Ovary (tissue), 7 donors: ENCODE measurements at regions not wholly inside any gene's neighbourhood (a gene's known extent, or its start where the extent isn't known, plus 50 kb on each side); places are given as distances from the start of the nearest gene placed in this dataset.
"Not testable (repeated sequence)": the region's sequence is repeated elsewhere in the genome, so short reads cannot be mapped to it uniquely, and the experiment has no call there.

Experiments
- DNase-seq, 5 donors: peaks; one replicate each; pipeline ENCODE4 v3.0.0-alpha.2; 2019 to 2020
- H3K27ac ChIP-seq, 2 donors: fragments of 200-600 bp; one replicate each; pipeline versions ENCODE4 v1.5.1 to v1.8.0; 2019 to 2022
- H3K27me3 ChIP-seq: fragments of 200-600 bp; one replicate; pipeline ENCODE4 v1.8.0; 2022
- H3K36me3 ChIP-seq: fragments of 200-600 bp; sonication (generic); one replicate; pipeline ENCODE4 v1.5.1; 2019
- H3K4me1 ChIP-seq: one replicate; pipeline ENCODE4 v1.8.1; 2013; ENCODE audit warnings: mild to moderate bottlenecking, moderate library complexity; ENCODE audit not compliant: insufficient read depth
- H3K4me3 ChIP-seq: fragments of 200-600 bp; sonication (generic); one replicate; pipeline ENCODE4 v1.5.1; 2017
- H3K9me3 ChIP-seq, 2 donors: fragments of 200-600 bp in 1 of 2; sonication (generic) in 1 of 2; one replicate each; pipeline versions ENCODE4 v1.5.1 to v1.8.1; 2013 to 2019; ENCODE audit warnings: mild to moderate bottlenecking in 1 of 2, moderate library complexity in 1 of 2
- POLR2A ChIP-seq: fragments of 450-650 bp; IDR thresholded peaks from one replicate; pipeline ENCODE4 v1.6.1; 2017; ENCODE audit warnings: antibody characterized with exemption, mild to moderate bottlenecking, moderate library complexity
- WGBS, 3 donors: extraction: QIAGEN DNeasy Blood & Tissue Kit in 1 of 3; methylation state at CpG; one replicate each; pipeline versions ENCODE4 v1.1.5 to v1.1.7; 2013 to 2017; 5-methylcytosine and 5-hydroxymethylcytosine counted together
- intact Hi-C, 4 donors: fragments of 100-400 bp; cut with DNase I; formaldehyde crosslinking; loops; one replicate each; pipeline versions ENCODE4 v1.11.0 to v1.15.1; 2022 to 2023
- donor health status: DM: no; HTN: no; CAD: no; lungs with moderate emphysema.
- donor health status: DM: no; HTN: no; CAD: no.
- donor health status: Bipolar disorder and iron deficiency.
- donor health status: DM: no; HTN: no; CAD: no.
- donor health status: DM: yes; HTN: yes; CAD: no.

DNA sequence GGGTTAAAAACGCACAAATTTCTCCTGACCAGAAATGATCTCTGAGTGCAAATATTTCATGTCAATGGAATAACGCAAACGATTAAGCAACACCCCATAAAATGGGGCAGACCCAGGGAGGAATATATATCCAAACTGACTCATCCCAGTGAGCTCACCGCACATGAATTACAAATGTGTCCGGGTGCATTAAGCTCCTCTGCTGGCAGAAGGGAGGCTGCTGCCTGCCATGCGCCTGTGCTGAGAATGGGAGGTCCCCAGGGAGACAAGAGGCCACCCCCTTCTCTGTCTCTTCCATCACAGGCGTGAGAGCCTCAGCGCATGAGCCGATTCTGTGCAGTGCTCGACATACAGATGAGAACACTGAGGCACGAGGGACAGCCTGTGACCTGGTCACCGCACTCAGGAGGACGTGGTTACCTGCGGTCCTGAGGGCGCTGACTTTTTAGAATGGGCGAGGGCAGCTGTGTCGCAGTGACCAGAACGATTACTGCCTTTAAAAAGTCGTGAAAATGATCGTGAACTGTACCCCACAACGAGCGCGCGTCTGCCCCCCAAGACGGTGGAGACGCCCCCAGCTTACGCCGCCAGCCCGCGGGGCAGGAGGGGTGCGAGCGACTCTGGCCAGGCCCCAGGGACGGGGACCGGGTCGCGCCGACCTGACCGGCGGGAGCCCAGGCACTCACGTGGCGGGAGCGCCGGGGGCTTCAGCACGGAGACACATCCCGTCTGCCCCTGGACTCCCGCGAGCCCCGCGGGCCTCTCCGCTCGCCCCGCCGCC lies 188.5 kb downstream of the ADRA2C start:
- H3K9me3 ChIP-seq, H3K36me3 ChIP-seq, intact Hi-C loops, H3K27me3 ChIP-seq, H3K4me1 ChIP-seq: not testable (repeated sequence)
- peak; percentile 41 for TF ChIP-seq POLR2A
- 0 to 1% (median 1%) methylated on average over 42 to 53 of the region's 53 CpGs for WGBS, 3 donors
- Histone ChIP-seq H3K4me3 (peak overlapping the region; percentile 79), H3K27ac (peak overlapping the region; percentile 87 to 94)
- peak; percentile 51 to 72 (median 67) for DNase-seq

GRCh38 chr4:3955321-3956164 lies 189.4 kb downstream of the ADRA2C start:
- 1% methylated on average over 31 to 60 of the region's 60 CpGs for WGBS, 3 donors
- intact Hi-C loops, H3K36me3 ChIP-seq, H3K27me3 ChIP-seq, H3K9me3 ChIP-seq, H3K4me1 ChIP-seq: not testable (repeated sequence)
- peak; percentile 98 to 99 (median 98) for DNase-seq
- Histone ChIP-seq H3K27ac (peak overlapping the region; percentile 87 to 94), H3K4me3 (peak overlapping the region; percentile 79)
- peak; percentile 27 for TF ChIP-seq POLR2A

DNA sequence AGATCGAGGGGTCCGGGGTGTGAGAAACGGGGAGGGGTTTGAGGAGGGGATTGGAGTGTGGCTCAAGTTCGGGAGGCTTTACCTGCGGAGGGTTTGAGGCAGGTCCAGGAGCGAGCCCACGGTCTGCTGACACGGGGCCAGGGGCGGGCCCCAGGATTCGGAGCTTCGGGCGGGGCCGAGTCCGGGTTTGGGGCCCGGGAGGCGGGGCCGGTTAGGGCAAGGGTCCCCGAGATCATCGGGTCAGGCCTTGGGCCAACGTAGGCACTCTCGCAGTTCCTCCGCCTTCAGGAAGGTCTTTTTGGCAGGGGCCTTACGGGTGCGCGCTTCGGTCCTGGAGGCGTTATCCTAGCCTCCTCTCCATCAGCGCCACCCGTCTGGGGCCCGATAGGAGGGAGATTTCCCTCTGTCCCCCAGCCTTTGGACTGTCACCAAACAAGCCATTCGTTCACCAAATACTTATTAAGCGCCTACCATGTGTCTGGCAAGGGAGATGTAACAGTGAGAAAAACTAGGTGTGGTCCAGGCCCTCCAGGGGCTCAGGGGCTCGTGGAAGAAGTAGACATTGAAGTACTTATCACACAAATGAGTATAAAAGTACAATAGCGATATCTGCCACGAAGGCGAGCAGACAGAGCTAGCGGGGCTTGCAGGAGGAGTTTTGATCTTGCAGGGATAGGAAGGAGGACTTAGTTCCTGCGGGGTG lies 190.1 kb downstream of the ADRA2C start:
- H3K9me3 ChIP-seq, DNase-seq, H3K36me3 ChIP-seq, H3K4me1 ChIP-seq, H3K27me3 ChIP-seq, intact Hi-C loops: not testable (repeated sequence)
- Histone ChIP-seq H3K4me3 (peak overlapping the region; percentile 79), H3K27ac (peak overlapping the region; percentile 22 to 94)
- WGBS, 3 donors, result 4 to 6% (median 5%) methylated on average over 33 to 38 of the region's 38 CpGs

- H3K9me3 ChIP-seq, H3K4me3 ChIP-seq, DNase-seq, H3K4me1 ChIP-seq, H3K36me3 ChIP-seq, H3K27ac ChIP-seq, H3K27me3 ChIP-seq, intact Hi-C loops: not testable (repeated sequence)
- WGBS, 3 donors, result 38 to 53% (median 52%) methylated on average over 9 to 10 of the region's 10 CpGs
Measured at GRCh38 chr4:3961091-3961672, 195.0 kb downstream of the ADRA2C start.

DNA sequence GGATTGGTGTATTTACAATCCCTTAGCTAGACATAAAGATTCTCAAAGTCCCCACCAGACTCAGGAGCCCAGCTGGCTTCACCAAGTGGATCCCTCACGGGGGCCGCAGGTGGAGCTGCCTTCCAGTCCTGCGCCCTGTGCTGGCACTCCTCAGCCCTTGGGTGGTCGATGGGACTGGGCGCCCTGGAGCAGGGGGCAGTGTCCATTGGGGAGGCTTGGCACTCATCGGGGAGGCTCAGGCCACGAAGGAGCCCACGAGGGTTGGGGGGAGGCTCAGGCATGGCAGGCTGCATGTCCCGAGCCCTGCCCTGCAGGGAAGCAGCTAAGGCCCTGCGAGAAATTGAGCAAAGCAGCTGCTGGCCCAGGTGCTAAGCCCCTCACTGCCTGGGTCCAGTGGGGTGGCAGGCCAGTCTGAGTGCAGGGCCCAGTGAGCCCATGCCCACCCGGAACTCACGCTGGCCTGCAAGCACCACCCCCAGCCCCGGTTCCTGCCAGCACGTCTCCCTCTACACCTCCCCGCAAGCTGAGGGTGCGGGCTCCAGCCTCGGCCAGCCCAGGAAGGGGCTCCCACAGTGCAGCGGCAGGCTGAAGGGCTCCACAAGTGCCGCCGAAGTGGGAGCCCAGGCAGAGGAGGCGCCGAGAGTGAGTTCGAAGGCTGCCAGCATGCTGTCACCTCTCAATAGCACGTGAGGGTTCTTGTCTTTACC lies 198.5 kb downstream of the ADRA2C start:
- H3K27me3 ChIP-seq, H3K36me3 ChIP-seq, intact Hi-C loops, H3K27ac ChIP-seq, DNase-seq, H3K9me3 ChIP-seq, H3K4me3 ChIP-seq, H3K4me1 ChIP-seq: not testable (repeated sequence)
- WGBS, 3 donors, result 85 to 89% (median 87%) methylated on average over 24 of the region's 24 CpGs

DNA sequence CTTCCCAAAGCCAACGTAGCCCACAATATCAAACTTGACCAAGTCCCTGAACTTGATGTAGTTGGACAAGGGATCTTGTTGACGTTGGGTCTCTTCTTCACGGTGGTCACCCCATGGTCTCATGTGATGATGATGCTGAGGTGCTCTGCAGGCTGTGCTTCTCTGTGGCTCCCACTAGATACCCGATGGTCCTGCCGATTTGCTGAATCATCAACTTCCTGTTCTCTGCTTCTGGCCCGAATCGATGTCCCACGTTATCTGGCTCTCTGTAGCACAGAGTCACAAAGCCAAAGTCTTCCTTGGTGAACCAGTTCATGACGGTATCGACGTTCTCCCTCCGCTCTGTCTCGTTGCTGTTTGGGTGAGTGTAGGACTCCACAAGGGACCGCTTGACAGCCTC lies 201.0 kb downstream of the ADRA2C start:
- H3K36me3 ChIP-seq, DNase-seq, H3K9me3 ChIP-seq, intact Hi-C loops, H3K27ac ChIP-seq, H3K4me1 ChIP-seq, H3K27me3 ChIP-seq, H3K4me3 ChIP-seq: not testable (repeated sequence)
- WGBS, 3 donors, result 89 to 91% (median 89%) methylated on average over 14 of the region's 14 CpGs

GRCh38 chr4:3972626-3973025 lies 206.4 kb downstream of the ADRA2C start:
- DNase-seq, H3K4me1 ChIP-seq, H3K27ac ChIP-seq, H3K36me3 ChIP-seq, H3K4me3 ChIP-seq, H3K27me3 ChIP-seq, intact Hi-C loops, H3K9me3 ChIP-seq: not testable (repeated sequence)
- 28 to 56% (median 44%) methylated on average over 2 of the region's 2 CpGs for WGBS, 3 donors

DNA sequence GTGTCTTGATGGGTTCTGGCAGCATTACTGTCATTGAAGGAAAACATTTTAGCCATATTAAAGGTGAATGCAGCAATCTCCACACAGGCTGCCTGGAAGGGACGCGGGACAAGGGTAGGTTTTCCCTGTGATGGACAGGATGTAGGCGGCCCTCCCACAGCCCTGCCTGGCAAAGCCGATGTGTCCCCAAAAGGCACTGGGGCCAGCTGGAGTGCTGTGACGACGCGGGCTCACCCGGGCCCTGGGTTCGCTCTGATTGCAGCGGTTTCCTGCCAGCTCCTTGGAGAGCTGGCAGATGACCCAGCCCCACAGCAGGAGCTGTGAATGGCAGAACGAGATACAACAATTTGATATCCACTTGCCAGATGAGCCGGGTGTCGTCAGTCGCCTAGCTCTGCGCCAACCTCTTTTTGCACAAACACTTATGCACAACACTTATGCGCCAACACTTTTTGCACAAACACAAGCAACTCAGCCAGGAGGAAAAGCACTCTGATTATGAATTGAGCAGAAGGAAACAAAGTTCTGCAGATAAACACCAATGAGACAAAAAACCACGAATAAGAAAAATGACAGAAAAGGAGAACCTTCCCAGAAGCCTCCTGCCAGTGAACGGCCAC lies 207.5 kb downstream of the ADRA2C start:
- intact Hi-C loops, H3K4me1 ChIP-seq, H3K9me3 ChIP-seq, H3K4me3 ChIP-seq, DNase-seq, H3K27ac ChIP-seq, H3K36me3 ChIP-seq, H3K27me3 ChIP-seq: not testable (repeated sequence)
- 58 to 71% (median 59%) methylated on average over 16 to 18 of the region's 18 CpGs for WGBS, 3 donors

- H3K36me3 ChIP-seq, H3K27ac ChIP-seq, H3K4me3 ChIP-seq, H3K9me3 ChIP-seq, intact Hi-C loops, H3K27me3 ChIP-seq, H3K4me1 ChIP-seq: not testable (repeated sequence)
- DNase-seq, result peak in 1 of 5 donors; percentile 29
- 8 to 12% (median 8%) methylated on average over 6 of the region's 6 CpGs for WGBS, 3 donors
Measured at GRCh38 chr4:3983518-3984125, 217.4 kb downstream of the ADRA2C start.
